Tibial artery (tissue), 4 donors: ENCODE measurements at regions not wholly inside any gene's neighbourhood (a gene's known extent, or its start where the extent isn't known, plus 50 kb on each side); places are given as distances from the start of the nearest gene placed in this dataset.

Experiments
- DNase-seq, 2 donors: peaks; one replicate each; pipeline ENCODE4 v3.0.0-alpha.2; 2019
- H3K27ac ChIP-seq, 2 donors: fragments of 200-600 bp; sonication (generic) in 1 of 2; 1 replicate in 1 of 2; 2 replicates in 1 of 2; pipeline ENCODE4 v1.5.1; 2018 to 2019; ENCODE audit warnings: mild to moderate bottlenecking in 1 of 2
- H3K27me3 ChIP-seq, 2 donors: fragments of 200-600 bp; sonication (generic) in 1 of 2; one replicate each; pipeline versions ENCODE4 v1.5.1 to v1.6.0; 2016 to 2019
- H3K36me3 ChIP-seq, 3 donors: fragments of 200-600 bp; sonication (generic) in 2 of 3; one replicate each; pipeline ENCODE4 v1.5.1; 2016 to 2019; ENCODE audit warnings: mild to moderate bottlenecking in 2 of 3
- H3K4me1 ChIP-seq, 4 donors: fragments of 200-600 bp; sonication (generic) in 2 of 4; 1 replicate in 3 of 4; 2 replicates in 1 of 4; pipeline ENCODE4 v1.5.1; 2016 to 2019
- H3K4me3 ChIP-seq, 2 donors: fragments of 200-600 bp; sonication (generic) in 1 of 2; 1 replicate in 1 of 2; 2 replicates in 1 of 2; pipeline ENCODE4 v1.5.1; 2018 to 2019; ENCODE audit warnings: mild to moderate bottlenecking in 2 of 2
- H3K9me3 ChIP-seq, 3 donors: fragments of 200-600 bp; sonication (generic) in 1 of 3; one replicate each; pipeline ENCODE4 v1.5.1; 2016 to 2019
- CTCF ChIP-seq, 2 experiments: fragments of 200-600 bp in 1 of 2; fragments of 450-650 bp in 1 of 2; IDR thresholded peaks; one replicate each; pipeline ENCODE4 v1.5.1; 2017 to 2019; ENCODE audit warnings: antibody characterized with exemption in 2 of 2, mild to moderate bottlenecking in 1 of 2, moderate library complexity in 1 of 2
- intact Hi-C: fragments of 100-400 bp; cut with DNase I; formaldehyde crosslinking; loops from one replicate; pipeline ENCODE4 v1.15.0; 2023; ENCODE audit warnings: low total_unique reads

GRCh38 chr1:82564333-82564732, 763.6 kb downstream of the ADGRL2 start:
- Histone ChIP-seq H3K36me3 (no peaks in the 10 kb centered on the region), H3K9me3 (no peaks in the 10 kb centered on the region), H3K27me3 (no peaks in the 10 kb centered on the region), H3K4me1 (peaks cover 0 to 31% (median 13%) of the 10 kb centered on the region in 4 donors), H3K27ac (no peak overlapping the region), H3K4me3 (no peak overlapping the region)
- intact Hi-C loops = no loop called here
- DNase-seq = no peak
- no peak for TF ChIP-seq CTCF (IDR thresholded peaks at IDR 0.05)

DNA sequence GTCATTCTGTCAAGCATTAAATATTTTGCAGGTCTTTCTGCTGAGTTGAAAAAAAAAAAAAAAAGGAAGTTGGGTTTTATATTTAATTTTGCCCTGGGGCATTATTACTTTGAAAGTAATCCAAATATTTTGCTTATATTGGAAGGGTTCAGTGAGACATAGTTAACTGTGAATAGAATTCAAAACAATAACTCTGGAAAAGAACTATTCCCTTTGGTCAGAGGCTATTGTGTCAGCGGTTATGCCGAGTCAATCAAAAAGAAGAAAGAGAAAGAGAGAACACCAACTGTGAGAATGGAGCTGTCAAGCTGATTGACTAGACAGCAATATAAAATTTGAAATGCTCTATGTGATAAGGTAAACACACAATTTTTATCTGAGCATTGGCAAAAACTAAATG, 761.7 kb downstream of the ADGRL2 start:
- no peak overlapping the region for H3K4me3 ChIP-seq
- H3K27me3 ChIP-seq = no peaks in the 10 kb centered on the region
- peaks cover 0 to 31% (median 13%) of the 10 kb centered on the region in 4 donors for H3K4me1 ChIP-seq
- intact Hi-C loops = no loop called here
- no peaks in the 10 kb centered on the region for H3K9me3 ChIP-seq
- DNase-seq = no peak
- no peak overlapping the region for H3K27ac ChIP-seq
- TF ChIP-seq CTCF (IDR thresholded peaks at IDR 0.05) = no peak
- no peaks in the 10 kb centered on the region for H3K36me3 ChIP-seq

GRCh38 chr1:82560566-82560965, 759.8 kb downstream of the ADGRL2 start:
- peaks cover 0 to 30% (median 12%) of the 10 kb centered on the region in 4 donors for H3K4me1 ChIP-seq
- no peak for DNase-seq
- no peak for TF ChIP-seq CTCF (IDR thresholded peaks at IDR 0.05)
- H3K36me3 ChIP-seq = no peaks in the 10 kb centered on the region
- no peaks in the 10 kb centered on the region for H3K9me3 ChIP-seq
- intact Hi-C loops = no loop called here
- no peak overlapping the region for H3K27ac ChIP-seq
- H3K27me3 ChIP-seq = no peaks in the 10 kb centered on the region
- H3K4me3 ChIP-seq = no peak overlapping the region

- Histone ChIP-seq H3K27ac (no peak overlapping the region), H3K4me1 (no peaks in the 10 kb centered on the region), H3K9me3 (no peaks in the 10 kb centered on the region), H3K36me3 (no peaks in the 10 kb centered on the region), H3K27me3 (no peaks in the 10 kb centered on the region), H3K4me3 (no peak overlapping the region)
- no peak for TF ChIP-seq CTCF (IDR thresholded peaks at IDR 0.05)
- DNase-seq = no peak
- intact Hi-C loops = no loop called here
Measured at GRCh38 chr1:82555501-82555900, 754.8 kb downstream of the ADGRL2 start.

DNA sequence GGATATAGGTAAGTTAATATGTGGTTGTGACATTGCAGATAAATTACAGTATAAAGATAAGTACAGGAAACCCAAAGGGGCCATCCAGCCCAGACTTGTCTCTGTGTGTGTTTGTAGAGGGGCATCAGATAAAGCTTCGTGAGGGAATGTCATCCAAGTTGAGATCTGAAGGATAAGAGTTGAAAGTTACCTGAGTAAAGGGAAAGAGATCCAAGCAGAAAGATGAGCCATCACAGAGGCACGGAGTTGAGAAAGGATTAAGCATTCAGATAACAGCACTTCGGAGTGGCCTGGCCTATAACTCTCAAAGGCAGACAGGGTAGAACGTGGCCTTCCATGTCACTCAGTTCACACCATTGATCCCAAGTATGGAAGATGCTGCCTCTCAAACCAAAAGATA, 749.1 kb downstream of the ADGRL2 start:
- Histone ChIP-seq H3K36me3 (no peaks in the 10 kb centered on the region), H3K4me1 (no peaks in the 10 kb centered on the region), H3K27ac (no peak overlapping the region), H3K4me3 (no peak overlapping the region), H3K9me3 (peaks cover 0 to 3% (median 0%) of the 10 kb centered on the region in 3 donors), H3K27me3 (no peaks in the 10 kb centered on the region)
- DNase-seq = no peak
- intact Hi-C loops = no loop called here
- TF ChIP-seq CTCF (IDR thresholded peaks at IDR 0.05) = no peak

- no peaks in the 10 kb centered on the region for H3K36me3 ChIP-seq
- DNase-seq = no peak
- H3K27me3 ChIP-seq = no peaks in the 10 kb centered on the region
- TF ChIP-seq CTCF (IDR thresholded peaks at IDR 0.05) = no peak
- H3K27ac ChIP-seq = no peak overlapping the region
- peaks cover 0 to 16% (median 0%) of the 10 kb centered on the region in 4 donors for H3K4me1 ChIP-seq
- peaks cover 0 to 7% (median 3%) of the 10 kb centered on the region in 3 donors for H3K9me3 ChIP-seq
- H3K4me3 ChIP-seq = no peak overlapping the region
- intact Hi-C loops = no loop called here
Measured at GRCh38 chr1:82542766-82543165, 742.0 kb downstream of the ADGRL2 start.
